ENCODE measurements at regions not wholly inside any gene's neighbourhood (a gene's known extent, or its start where the extent isn't known, plus 50 kb on each side); places are given as distances from the start of the nearest gene placed in this dataset.

GRCh38 chr5:125398466-125398865, 652.0 kb upstream of the ZNF608 start:
- Histone ChIP-seq H3K27me3 (no peaks in the 10 kb centered on the region), H3K4me1 (no peaks in the 10 kb centered on the region; the same call in 1 of the 2 replicates), H3K36me3 (no peaks in the 10 kb centered on the region), H3K4me3 (ENCODE audit: low read depth, low read length) (no peak overlapping the region), H3K9me3 (no peaks in the 10 kb centered on the region; the same call in 1 of the 2 replicates)
- DNase-seq: no peak
- no peak for TF ChIP-seq CTCF (IDR thresholded peaks at IDR 0.05; ENCODE audit: low read depth, low read length)

- Histone ChIP-seq H3K36me3 (no peaks in the 10 kb centered on the region), H3K27me3 (no peaks in the 10 kb centered on the region), H3K4me1 (no peaks in the 10 kb centered on the region; the same call in 1 of the 2 replicates), H3K4me3 (ENCODE audit: low read depth, low read length) (no peak overlapping the region), H3K9me3 (no peaks in the 10 kb centered on the region; the same call in 1 of the 2 replicates)
- no peak for DNase-seq
- TF ChIP-seq CTCF (IDR thresholded peaks at IDR 0.05; ENCODE audit: low read depth, low read length): no peak
Observed at GRCh38 chr5:125399885-125400284, 653.4 kb upstream of the ZNF608 start.

GRCh38 chr5:125401724-125402622, 655.5 kb upstream of the ZNF608 start:
- no peak overlapping the region for H3K4me3 ChIP-seq (ENCODE audit: low read depth, low read length)

GRCh38 chr5:125402787-125403186, 656.3 kb upstream of the ZNF608 start:
- no peak overlapping the region for H3K4me3 ChIP-seq (ENCODE audit: low read depth, low read length)
- H3K9me3 ChIP-seq: no peaks in the 10 kb centered on the region; the same call in 1 of the 2 replicates
- no peaks in the 10 kb centered on the region for H3K36me3 ChIP-seq
- DNase-seq: no peak
- no peaks in the 10 kb centered on the region for H3K27me3 ChIP-seq
- H3K4me1 ChIP-seq: no peaks in the 10 kb centered on the region; the same call in 1 of the 2 replicates
- TF ChIP-seq CTCF (IDR thresholded peaks at IDR 0.05; ENCODE audit: low read depth, low read length): no peak

More at GRCh38 chr5:125401724-125402622, 655.5 kb upstream of the ZNF608 start:
- DNase-seq: no peak
- no peaks in the 10 kb centered on the region for H3K27me3 ChIP-seq
- TF ChIP-seq CTCF (IDR thresholded peaks at IDR 0.05; ENCODE audit: low read depth, low read length): no peak
- no peaks in the 10 kb centered on the region; the same call in 1 of the 2 replicates for H3K4me1 ChIP-seq
- no peaks in the 10 kb centered on the region for H3K36me3 ChIP-seq
- H3K9me3 ChIP-seq: no peaks in the 10 kb centered on the region; the same call in 1 of the 2 replicates

GRCh38 chr5:125404056-125404455, 657.6 kb upstream of the ZNF608 start:
- DNase-seq: no peak
- H3K27me3 ChIP-seq: no peaks in the 10 kb centered on the region
- no peak overlapping the region for H3K4me3 ChIP-seq (ENCODE audit: low read depth, low read length)
- H3K4me1 ChIP-seq: peaks cover 7% of the 10 kb centered on the region
- no peaks in the 10 kb centered on the region for H3K36me3 ChIP-seq
- no peaks in the 10 kb centered on the region; the same call in 1 of the 2 replicates for H3K9me3 ChIP-seq
- no peak for TF ChIP-seq CTCF (IDR thresholded peaks at IDR 0.05; ENCODE audit: low read depth, low read length)
